A673 (cell line): ENCODE measurements at regions not wholly inside any gene's neighbourhood (a gene's known extent, or its start where the extent isn't known, plus 50 kb on each side); places are given as distances from the start of the nearest gene placed in this dataset.

Source experiments
- CTCF ChIP-seq: fragments of 300-800, 200-600 bp; sonication (generic); conservative IDR thresholded peaks from 2 replicates; pipeline ENCODE4 v1.5.1; 2017; ENCODE audit warnings: low read depth, mild to moderate bottlenecking, antibody characterized with exemption, low read length, moderate library complexity, mixed read lengths
- EZH2 ChIP-seq: fragments of 200-600 bp; sonication (generic); IDR thresholded peaks from 2 replicates; pipeline ENCODE4 v1.6.1; 2017; ENCODE audit warnings: borderline replicate concordance, low read depth, mild to moderate bottlenecking, mixed read lengths, antibody characterized with exemption, low read length; ENCODE audit not compliant: poor library complexity, severe bottlenecking

DNA sequence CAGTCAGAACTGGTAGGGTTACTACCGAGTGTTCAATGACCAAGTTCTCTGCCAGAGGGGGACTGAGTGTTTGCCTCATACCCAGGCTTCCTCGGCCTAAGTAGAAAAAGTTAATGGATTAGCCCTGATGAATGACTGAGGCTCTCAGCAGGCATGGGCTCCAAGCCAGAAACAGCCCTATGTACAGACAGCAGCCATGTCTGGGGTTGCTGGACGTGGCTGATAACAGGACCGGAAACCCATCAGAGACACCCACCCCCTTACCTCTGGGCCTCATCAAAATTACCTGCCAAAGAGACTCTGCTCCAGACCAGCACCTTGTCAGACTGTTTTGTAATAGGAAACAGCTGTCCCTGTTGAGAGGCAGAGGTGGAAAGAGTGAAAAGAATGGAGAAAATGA, 351.4 kb downstream of the ETS1 start:
- TF ChIP-seq CTCF = no peak
- TF ChIP-seq EZH2 = no peak
